GM19438 (cell line): ENCODE measurements at regions not wholly inside any gene's neighbourhood (a gene's known extent, or its start where the extent isn't known, plus 50 kb on each side); places are given as distances from the start of the nearest gene placed in this dataset.
"Not testable (repeated sequence)": the region's sequence is repeated elsewhere in the genome, so short reads cannot be mapped to it uniquely, and the experiment has no call there.

Experiments
- ATAC-seq: cut with Tn5 transposase; IDR thresholded peaks from one replicate; pipeline ENCODE4 v1.9.1; 2021; ENCODE audit warnings: low read depth; ENCODE audit not compliant: unreplicated experiment

DNA sequence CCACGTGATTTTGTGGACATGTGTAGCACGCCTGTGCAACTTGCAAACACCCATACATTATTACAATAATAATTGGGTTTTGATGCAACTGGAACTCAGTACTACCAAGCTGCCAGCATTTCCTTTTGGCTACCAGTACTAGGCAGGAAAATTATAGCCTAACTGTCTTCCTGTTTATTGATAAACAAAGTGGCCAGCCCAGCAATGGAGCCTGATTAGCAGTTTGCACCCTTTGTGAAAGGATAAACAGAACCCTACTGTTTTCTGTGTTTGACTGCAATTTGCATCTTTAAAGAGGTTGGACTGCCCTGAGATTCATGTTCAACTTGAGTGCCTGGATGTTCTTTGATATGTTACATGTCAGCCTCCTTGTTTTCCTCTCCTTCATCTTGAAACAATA is 173.9 kb downstream of the ZIC5 start:
- ATAC-seq, result no peak

DNA sequence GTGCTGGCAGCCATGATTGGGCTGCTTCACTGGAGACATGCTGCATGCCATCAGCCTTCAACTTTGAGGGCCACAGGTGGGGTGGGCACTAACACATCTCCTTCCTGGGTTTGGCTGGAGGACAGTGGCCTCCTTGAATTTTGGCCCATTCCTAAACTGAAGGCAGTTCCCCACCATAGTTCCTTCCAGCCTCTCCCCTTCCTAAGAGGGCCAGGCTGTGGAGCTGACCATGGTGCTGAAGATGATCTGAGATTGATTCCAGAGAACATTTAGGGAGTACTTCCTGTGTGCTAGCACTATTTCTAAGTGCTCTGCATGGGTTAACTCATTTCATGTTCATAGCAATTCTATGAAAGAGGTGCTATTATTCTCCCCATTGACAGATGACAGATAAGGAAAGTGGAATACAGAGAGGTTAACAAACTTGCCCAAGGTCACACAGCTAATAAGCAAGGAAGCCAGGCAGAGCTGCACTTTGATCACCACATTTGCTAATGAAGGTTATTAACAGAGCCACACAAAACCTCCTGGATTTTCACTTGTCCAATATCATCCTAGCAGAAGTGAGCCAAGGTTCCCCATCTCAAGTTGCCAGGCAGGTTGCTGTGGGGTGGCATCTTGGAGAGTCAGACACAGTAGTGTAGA is 175.3 kb downstream of the ZIC5 start:
- no peak for ATAC-seq

DNA sequence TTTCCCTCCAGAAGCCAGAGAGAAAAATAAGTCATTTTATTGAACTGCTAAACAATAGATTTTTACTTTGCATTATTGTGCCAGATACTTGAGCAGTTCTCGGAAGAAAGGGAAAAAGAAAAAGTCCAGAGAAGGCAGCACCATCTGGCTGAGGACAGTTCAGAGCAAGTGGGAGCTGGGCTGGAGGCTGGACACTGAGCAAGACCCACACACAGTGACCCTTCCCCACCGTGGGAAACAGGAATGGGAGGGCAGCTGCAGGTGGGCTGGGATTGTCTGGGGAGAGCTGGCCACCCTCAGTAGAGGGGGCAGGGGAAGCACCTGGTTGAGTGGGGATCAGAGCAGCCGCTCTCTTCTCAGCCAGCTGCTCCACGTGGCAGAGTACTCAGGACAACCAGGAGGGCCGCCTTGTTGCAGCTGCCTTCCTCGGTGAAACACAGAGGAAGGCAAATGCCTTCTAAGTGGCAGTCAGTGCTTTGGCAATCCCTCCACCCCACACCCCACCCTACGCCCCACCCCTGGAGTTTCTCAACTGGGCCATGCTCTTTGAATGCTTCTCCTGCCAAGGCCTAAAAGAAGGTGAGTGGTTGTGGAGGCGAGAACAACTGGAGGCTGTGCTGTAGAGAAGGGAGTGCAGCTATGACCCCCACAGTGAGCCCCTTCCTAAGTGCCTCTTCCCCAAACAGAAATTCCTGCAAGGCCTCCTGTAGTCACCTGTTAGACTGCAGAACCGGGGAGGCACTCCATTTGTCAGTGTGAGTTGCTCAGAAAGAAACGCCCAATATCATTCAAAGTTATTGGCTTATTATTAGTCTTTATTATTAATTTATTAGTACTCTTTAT is 179.3 kb downstream of the ZIC5 start:
- ATAC-seq, result no peak

DNA sequence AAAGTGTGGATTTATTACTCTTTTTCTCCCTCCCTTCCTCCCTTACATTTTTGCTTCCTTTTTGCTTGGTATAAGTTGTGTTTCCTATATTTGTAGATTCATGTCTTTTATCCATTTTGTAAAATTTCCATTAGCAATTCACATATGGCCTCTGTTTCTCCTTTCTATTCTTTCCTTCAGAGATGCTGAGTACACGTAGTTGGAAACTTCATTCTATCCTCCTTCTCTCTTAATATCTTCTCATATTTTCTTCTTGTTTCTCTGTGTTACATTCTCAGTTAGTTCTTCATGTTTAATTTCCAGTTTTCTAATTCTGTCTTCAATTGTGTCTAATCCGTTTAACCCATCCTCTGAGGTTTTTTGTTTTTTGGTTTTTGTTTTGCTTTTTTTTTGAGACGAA is 188.9 kb downstream of the ZIC5 start:
- ATAC-seq, result no peak

DNA sequence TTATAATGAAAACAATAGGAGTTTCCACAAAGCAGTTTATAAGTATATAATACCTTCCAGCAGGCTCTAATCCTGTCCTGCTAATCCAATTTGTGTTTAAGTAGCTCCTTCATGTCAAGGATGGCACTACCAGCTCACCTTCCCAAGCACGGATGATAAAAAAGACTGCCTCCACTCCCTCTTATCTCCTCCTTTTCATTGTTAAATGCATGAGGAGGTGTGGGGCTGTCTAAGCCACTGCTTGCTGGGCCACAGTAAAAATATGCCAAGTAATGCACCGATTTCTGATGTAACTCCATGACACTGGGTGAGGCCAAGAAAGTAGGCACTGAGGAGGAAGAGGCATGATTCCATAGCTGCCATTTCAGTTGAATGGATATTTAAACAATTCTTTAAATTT is 193.1 kb downstream of the ZIC5 start:
- ATAC-seq, result no peak

DNA sequence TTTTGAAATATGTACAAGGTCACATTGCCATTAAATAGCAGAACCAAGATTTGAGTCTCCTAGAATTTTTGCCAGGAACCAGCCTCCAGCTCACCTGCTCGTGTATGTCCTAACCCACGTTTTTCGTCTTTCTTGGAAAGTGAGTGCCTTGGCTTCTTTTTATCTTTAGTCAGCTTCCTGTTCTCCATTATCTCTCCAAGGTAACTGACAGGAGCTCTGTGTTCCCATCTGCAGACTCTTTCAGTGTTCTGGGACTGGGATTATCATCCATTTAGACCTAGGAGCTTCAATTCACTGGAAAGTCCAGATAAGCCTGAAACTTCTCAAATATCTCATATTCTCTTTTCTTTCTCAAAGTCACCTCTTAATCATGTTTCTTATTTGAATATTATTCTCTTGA is 193.7 kb downstream of the ZIC5 start:
- ATAC-seq, result no peak

DNA sequence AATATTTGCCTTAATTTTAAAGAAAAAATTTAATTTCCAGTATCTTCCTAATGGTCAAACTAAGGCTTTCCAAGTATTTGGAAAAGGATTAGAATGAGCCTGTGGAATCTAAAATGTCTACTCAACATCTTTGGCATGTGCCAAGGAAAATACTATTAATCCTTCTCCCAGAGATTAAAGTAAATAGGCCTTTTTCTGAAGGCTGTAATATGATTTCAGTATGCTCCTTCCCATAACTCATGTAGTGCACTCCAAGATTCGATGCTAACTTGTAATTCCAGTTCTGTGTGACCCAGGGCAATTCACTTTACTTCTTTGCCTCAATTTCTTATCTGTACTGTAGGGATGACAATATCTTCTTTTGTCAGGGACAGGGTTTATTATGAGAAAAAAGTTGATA is 196.9 kb downstream of the ZIC5 start:
- ATAC-seq, result no peak

DNA sequence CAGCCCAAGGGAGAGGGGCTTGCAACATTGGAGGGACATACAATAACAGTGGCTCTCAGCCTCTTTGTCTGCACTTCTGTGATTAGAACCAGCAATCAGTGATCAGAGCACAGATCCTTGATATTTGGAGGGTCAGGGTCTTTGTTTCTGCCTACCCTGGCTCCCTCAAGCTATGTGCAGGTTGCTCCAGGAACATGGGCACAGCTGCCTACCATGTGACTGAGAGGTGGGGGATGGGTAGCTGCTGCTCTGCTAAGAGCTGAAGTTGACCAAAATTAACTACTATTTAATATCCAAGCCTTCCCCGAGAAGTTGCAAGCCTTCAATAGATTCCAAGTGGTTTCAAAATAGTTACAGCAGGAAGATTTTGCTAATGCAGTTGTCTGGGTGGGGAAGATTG is 202.6 kb downstream of the ZIC5 start:
- ATAC-seq, result no peak

DNA sequence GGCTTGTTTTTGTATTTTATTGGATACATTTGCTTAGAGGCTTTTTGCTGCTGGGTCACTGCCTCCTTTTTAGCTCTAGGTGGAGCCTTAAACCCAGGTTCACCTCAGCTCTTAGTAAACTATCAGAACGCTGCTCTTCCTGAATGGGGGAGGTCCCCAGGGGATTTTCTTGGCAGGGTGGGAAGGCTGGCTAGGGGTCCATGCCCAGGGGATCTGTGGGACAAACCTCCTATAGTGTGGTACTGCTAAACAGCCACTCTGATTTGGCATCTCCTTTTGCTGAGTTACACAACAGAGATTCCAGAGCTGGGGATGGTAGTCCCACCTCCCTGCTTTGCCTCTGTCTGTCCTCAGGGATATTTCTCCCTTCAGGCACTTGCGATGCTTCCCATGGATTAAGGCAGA is 204.9 kb downstream of the ZIC5 start:
- no peak for ATAC-seq

DNA sequence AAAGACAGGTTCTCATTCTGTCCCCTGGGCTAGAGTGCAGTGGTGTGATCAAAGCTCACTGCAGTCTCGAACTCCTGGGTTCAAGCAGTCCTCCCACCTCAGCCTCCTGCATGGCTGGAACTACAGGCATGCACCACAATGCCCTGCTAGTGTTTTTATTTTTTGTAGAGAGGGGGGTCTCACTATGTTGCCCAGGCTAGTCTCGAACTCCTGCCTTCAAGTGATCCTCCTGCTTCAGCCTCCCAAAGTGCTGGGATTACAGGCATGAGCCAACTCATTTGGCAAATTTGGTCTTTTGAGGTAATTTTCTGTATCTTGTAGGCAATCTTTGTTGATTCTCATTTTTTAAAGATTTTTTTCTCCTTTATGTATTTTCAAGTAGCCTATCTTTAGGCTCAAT is 205.7 kb downstream of the ZIC5 start:
- ATAC-seq, result no peak

DNA sequence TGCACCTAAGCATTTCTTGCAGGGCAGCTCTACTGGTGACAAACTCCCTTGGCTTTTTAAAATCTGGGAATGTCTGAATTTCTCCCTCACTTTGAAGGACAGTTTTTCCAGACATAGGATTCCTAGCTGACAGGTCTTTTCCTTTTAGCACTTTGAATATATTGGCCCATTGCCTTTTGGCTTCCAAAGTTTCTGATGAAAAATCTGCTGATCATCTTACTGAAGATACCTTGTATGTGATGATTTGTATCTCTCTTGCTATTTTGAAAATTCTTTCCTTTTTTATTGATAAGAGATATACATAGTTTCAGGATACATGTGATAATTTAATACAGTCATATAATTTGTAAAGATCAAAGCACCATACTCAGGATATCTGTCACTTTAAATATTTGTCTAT is 211.1 kb downstream of the ZIC5 start:
- no peak for ATAC-seq

DNA sequence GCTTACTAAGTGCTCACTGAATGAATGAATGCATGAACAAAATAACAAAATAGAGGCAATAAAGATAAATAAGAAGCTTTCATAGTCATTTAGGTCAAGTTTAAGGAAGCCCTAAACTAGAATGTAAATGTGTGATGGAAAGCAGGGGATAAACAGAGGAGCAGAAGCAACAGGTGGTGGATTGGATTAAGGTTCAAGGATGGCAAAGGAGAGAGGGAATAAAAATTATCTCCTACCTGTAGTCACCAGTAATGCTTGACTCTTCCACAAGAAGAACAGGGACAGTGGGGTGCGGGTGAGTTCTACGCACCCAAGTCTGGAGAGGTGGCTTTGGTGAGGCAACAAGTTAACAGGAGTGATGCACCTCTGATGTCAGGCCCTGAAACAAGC is 212.4 kb downstream of the ZIC5 start:
- ATAC-seq, result no peak

DNA sequence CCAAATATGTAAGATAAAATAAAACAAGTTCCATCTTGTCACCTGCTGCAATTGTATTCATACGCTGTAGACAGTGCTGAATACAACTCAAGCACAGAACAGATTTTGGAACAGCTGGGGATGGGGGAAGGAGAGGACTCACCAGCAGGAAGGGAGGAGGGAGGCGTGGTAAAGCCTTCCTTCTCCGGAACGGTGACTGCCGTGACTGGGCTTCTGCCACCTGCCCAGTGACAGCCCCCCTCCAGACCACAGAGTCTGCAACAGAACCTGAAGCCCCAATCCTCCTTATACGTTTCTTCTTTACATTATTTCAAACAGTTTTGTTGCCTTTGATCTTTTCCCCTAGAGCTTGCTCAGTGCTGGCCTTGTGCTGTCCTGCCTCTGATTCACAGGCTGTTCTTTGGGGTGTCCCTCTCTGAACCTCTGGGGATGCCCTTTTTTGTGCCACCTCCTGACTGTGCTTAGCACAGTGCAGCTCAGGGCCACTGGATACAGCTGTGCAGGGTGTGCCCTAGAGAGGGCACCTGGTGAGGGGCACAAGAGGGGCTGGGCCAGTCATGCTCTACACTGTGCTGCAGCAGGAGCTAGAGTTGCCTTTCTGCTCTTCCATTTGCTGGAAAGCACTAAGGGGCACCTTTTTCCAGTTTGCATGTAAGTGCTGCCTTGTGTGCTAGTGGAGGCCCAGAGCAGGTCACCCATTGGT is 213.0 kb downstream of the ZIC5 start:
- no peak for ATAC-seq

DNA sequence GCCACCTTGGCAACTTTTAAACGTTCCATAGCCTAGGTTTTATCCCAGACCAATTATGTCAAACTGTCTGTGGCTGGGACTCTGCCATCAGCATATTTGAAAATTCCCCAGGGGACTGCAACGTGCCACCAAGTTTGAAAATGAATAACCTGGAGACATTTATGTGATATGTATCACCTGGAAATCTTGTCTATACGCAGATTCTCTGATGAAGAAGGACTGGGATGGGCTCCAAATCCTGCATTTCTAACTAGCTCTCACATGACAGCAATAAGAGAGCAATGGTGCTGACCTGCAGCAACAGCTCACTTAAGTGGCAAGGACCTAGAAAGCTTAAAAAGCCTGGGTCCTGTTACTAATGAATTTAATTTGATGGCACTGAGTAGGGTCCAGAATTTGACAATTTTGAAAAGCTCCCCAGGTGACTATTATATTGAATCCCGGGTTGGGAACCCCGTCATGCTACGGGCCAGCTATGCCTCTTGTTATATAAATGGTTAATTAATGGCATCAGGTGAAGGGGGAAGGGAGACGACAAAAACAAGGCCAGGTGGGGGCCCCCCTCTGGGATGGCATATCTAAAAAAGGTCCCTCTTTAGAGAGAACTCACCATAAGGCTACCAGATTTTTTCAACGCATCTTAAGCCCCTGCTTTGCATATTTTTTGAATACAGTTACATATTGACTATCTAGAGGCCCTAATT is 213.7 kb downstream of the ZIC5 start:
- ATAC-seq, result no peak

DNA sequence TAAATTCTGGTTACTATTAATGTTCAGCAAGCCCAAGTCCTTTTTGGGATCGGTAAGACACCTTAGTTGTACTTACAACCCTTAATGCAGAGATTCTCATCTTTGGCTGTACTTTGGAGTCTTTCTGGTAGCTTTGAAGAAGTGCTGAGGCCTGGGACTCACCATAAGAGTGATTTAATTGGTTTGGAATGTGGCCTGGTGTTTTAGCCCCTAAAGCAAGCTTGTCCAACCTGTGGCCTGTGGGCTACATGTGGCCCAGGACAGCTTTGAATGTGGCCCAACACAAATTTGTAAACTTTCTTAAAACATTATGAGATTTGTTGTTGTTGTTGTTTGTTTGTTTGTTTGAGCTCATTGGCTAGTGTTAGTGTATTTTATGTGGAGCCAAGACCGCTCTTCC is 215.3 kb downstream of the ZIC5 start:
- no peak for ATAC-seq

DNA sequence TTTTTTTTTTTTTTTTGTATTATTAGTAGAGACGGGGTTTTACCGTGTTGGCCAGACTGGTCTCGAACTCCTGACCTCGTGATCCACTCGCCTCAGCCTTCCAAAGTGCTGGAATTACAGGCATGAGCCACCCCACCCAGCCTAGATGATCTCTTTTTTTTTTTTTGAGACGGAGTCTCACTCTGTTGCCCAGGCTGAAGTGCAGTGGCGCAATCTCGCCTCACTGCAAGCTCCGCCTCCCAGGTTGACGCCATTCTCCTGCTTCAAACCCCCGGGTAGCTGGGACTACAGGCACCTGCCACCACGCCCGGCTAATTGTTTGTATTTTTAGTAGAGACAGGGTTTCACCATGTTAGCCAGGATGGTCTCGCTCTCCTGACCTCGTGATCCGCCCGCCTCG is 216.8 kb downstream of the ZIC5 start:
- ATAC-seq, result not testable (repeated sequence)

DNA sequence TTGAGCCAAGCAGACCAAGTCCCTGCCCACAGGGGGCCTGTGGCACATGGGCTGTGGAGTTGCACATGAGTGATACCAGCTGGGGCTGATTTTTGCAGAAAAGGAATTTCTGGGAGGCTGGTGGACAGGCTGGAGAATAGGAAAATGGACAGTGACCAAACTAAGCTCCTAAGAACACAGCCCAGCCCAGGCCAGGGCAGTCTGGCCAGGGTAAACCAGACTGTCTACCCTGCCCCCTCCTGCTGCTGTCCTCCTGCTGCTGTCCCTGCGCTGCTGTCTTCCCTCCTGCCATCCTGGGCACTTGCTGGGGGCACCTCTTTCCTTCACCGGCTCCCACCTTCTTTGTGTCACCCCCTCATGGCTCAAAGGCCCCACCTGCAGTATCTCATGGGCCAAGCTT is 219.2 kb downstream of the ZIC5 start:
- no peak for ATAC-seq

DNA sequence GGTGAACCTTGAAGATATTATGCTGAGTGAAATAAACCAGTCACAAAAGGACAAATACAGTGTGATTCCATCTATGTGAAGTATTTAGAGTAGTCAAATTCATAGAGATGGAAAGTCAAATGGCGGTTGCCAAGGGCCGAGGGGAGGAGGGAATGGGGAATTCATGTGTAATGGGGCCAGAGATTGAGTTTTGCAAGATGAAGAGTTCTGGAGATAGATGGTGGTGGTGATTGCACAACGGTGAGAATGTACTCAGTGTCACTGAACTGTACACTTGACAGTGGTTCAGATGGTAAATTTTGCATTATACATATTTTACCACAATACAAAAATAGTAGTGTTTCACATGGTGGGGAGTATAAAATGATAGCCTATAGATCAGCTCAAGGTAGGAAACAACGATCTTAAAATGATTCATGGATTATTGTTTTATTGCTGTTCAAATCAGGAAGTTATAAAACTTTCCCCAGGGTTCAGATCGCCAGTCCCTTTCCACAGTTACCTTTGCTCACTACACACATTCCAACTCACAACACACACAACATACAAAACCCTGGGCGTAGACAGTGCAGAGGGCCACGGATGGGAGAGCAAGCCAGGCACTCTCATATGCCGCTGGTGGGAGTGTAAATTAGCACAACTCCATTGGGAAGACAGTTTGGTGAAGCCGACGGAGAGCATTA is 219.9 kb downstream of the ZIC5 start:
- no peak for ATAC-seq

DNA sequence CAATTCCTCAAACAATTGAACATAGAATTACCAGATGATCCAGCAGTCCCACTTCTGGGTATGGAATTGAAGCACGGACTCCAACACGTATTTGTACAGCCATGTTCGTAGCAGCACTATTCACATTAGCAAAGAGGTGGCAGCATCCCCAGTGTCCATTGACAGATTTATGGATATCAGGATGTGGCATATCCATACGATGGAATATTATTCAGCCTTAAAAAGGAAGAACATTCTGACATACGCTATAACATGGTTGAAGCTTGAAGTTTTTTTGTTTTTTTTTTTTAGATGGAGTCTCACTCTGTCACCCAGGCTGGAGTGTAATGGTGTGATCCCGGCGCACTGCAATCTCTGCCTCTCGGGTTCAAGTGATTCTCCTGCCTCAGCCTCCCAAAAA is 220.6 kb downstream of the ZIC5 start:
- no peak for ATAC-seq

DNA sequence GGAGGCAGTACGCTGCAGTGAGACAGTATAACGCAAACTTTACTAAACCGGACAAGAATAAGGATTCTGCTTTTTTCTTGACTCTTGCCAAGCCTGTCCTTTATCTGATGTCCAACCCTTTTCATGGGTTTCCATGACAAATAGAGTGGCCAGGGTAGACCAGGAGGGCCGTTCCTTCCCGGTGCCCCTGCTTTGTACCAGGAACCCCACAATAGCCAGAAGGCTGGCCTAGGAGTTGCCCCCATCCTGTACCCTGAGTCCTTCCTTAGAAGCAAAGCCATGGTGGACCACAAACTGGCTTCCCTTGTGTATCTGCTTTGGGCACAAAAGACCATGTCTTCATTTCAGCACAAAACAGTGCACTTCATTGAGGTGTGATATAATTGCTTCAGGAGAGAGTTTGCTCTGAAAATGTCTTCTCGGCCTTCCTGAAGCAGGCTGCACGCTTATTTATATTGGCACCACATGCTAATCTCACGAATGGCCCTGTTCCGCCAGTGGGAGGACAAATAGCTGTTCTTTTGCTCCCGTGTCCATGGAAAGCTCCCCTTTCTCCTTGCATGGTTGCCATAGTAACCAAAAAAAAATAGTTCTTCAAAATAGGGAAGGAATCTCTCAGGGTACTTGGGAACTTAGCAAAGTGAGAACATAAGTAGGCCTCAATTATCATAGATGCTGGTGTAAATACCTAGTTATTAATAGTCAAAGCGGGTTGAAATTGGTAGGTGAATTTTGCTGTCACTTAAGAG is 222.1 kb downstream of the ZIC5 start:
- ATAC-seq, result no peak
